ENCODE measurements at regions not wholly inside any gene's neighbourhood (a gene's known extent, or its start where the extent isn't known, plus 50 kb on each side); places are given as distances from the start of the nearest gene placed in this dataset.
"Not testable (repeated sequence)": the region's sequence is repeated elsewhere in the genome, so short reads cannot be mapped to it uniquely, and the experiment has no call there.

DNA sequence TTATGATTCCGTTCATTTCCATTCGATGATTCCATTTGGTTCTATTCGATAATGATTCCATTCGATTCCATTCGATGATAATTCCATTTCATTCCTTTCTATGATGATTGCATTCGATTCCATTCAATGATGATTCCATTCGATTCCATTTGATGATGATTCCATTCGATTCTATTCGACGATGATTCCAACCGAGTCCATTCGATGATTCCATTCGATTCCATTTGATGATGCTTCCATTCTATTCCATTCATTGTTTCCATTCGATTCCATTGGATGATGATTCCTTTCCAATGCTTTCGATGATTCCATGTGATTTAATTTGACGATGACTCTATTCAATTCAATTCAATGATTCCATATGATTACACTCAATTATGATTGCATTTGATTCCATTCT, 1093.5 kb downstream of the RPIA start:
- no peak for DNase-seq (ENCODE audit: low spot score)
- H2AFZ ChIP-seq (ENCODE audit: low read length), result no peak overlapping the region
- no peak overlapping the region for H2BK15ac ChIP-seq (ENCODE audit: low read length)
- no peak overlapping the region for H3K4me2 ChIP-seq (ENCODE audit: insufficient read depth, low read length, poor library complexity, severe bottlenecking)
- no peak overlapping the region for H2BK5ac ChIP-seq (ENCODE audit: low read length)
- H2BK12ac ChIP-seq (ENCODE audit: low read length), result no peak overlapping the region
- H3K27ac ChIP-seq (replicated peaks; ENCODE audit: low read length), result no peak overlapping the region
- H3K9ac ChIP-seq (ENCODE audit: low read depth, low read length, poor library complexity), result no peak overlapping the region
- H2BK120ac ChIP-seq (ENCODE audit: low read depth, low read length), result no peak overlapping the region
- H4K8ac ChIP-seq (ENCODE audit: low read depth, low read length), result no peak overlapping the region
- no peaks in the 10 kb centered on the region for H3K27me3 ChIP-seq (ENCODE audit: control insufficient read depth in 3 of 3, insufficient read depth in 3 of 3, low read depth in 1 of 3, low read length in 3 of 3)
- no peaks in the 10 kb centered on the region for H3K36me3 ChIP-seq (replicated peaks in 1 of 2; ENCODE audit: control insufficient read depth in 2 of 2, insufficient read depth in 2 of 2, low read length in 2 of 2)
- no peak overlapping the region for H4K91ac ChIP-seq (ENCODE audit: low read depth, low read length, poor library complexity)
- WGBS, 2 donors (ENCODE audit: extremely low coverage in 2 of 2, insufficient read length in 2 of 2, insufficient replicate concordance in 1 of 2), result no CpG with 5 or more reads among the region's 16 CpGs
- no peak overlapping the region for H3K18ac ChIP-seq (ENCODE audit: low read length)
- H2AK5ac ChIP-seq (ENCODE audit: low read depth, low read length), result no peak overlapping the region
- H3K23ac ChIP-seq (ENCODE audit: low read depth, low read length, poor library complexity), result no peak overlapping the region
- no peak overlapping the region for H3K14ac ChIP-seq (ENCODE audit: low read length)
- peaks cover 0 to 6% of the 10 kb centered on the region in 2 donors for H3K9me3 ChIP-seq (replicated peaks in 1 of 2; ENCODE audit: control insufficient read depth in 2 of 2, insufficient read depth in 1 of 2, low read depth in 1 of 2, low read length in 2 of 2)
- no peak overlapping the region for H3K4ac ChIP-seq (ENCODE audit: low read length)
- H3K4me3 ChIP-seq (ENCODE audit: low read length in 2 of 2), result no peak overlapping the region
- H3K79me1 ChIP-seq (ENCODE audit: low read depth, low read length), result no peaks in the 10 kb centered on the region
- H3K4me1 ChIP-seq (ENCODE audit: control insufficient read depth in 2 of 2, insufficient read depth in 1 of 2, low read depth in 1 of 2, low read length in 2 of 2), result no peaks in the 10 kb centered on the region

DNA sequence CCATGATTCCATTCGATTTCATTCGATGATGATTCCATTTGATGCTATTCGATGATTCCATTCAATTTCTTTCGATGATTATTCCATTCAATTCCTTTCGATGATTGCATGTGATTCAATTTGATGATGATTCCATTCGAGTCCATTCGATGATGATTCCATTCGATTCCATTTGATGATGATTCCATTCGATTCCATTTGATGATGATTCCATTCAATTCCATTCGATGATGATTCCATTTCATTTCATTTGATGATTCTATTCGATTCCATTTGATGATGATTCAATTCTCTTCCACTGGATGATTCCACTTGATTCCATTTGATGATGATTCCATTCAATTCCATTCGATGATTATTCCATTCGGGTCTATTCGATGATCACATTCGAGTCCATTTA, 1094.1 kb downstream of the RPIA start:
- not testable (repeated sequence) for H4K8ac ChIP-seq (ENCODE audit: low read depth, low read length); H3K4me1 ChIP-seq (ENCODE audit: control insufficient read depth in 2 of 2, insufficient read depth in 1 of 2, low read depth in 1 of 2, low read length in 2 of 2); H3K79me1 ChIP-seq (ENCODE audit: low read depth, low read length); H3K14ac ChIP-seq (ENCODE audit: low read length); H3K4me2 ChIP-seq (ENCODE audit: insufficient read depth, low read length, poor library complexity, severe bottlenecking); H3K9me3 ChIP-seq (replicated peaks in 1 of 2; ENCODE audit: control insufficient read depth in 2 of 2, insufficient read depth in 1 of 2, low read depth in 1 of 2, low read length in 2 of 2); H3K4me3 ChIP-seq (ENCODE audit: low read length in 2 of 2); H3K27ac ChIP-seq (replicated peaks; ENCODE audit: low read length); H3K18ac ChIP-seq (ENCODE audit: low read length); H3K23ac ChIP-seq (ENCODE audit: low read depth, low read length, poor library complexity); H2BK12ac ChIP-seq (ENCODE audit: low read length); H3K4ac ChIP-seq (ENCODE audit: low read length); H2BK15ac ChIP-seq (ENCODE audit: low read length); H2BK5ac ChIP-seq (ENCODE audit: low read length); H3K27me3 ChIP-seq (ENCODE audit: control insufficient read depth in 3 of 3, insufficient read depth in 3 of 3, low read depth in 1 of 3, low read length in 3 of 3); H3K36me3 ChIP-seq (replicated peaks in 1 of 2; ENCODE audit: control insufficient read depth in 2 of 2, insufficient read depth in 2 of 2, low read length in 2 of 2); H4K91ac ChIP-seq (ENCODE audit: low read depth, low read length, poor library complexity); H2AFZ ChIP-seq (ENCODE audit: low read length); H2AK5ac ChIP-seq (ENCODE audit: low read depth, low read length); H2BK120ac ChIP-seq (ENCODE audit: low read depth, low read length); DNase-seq (ENCODE audit: low spot score); H3K9ac ChIP-seq (ENCODE audit: low read depth, low read length, poor library complexity)
- no CpG with 5 or more reads among the region's 15 CpGs for WGBS, 2 donors (ENCODE audit: extremely low coverage in 2 of 2, insufficient read length in 2 of 2, insufficient replicate concordance in 1 of 2)

DNA sequence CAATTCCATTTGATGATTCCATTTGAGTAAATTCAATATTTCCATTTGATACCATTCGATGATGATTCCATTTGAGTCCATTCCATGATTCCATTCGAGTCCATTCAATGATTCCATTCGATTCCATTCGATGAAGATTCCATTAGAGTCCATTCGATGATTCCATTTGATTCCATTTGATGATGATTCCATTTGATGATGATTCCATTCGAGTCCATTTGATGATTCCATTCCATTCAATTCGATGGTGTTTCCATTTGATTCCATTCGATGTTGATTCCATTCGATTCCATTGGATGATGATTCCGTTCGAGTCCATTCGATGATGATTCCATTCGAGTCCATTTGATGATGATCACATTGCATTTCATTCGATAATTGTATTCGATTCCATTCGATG, 1095.2 kb downstream of the RPIA start:
- not testable (repeated sequence) for H3K14ac ChIP-seq (ENCODE audit: low read length); H3K36me3 ChIP-seq (replicated peaks in 1 of 2; ENCODE audit: control insufficient read depth in 2 of 2, insufficient read depth in 2 of 2, low read length in 2 of 2); H2BK5ac ChIP-seq (ENCODE audit: low read length); H3K4me2 ChIP-seq (ENCODE audit: insufficient read depth, low read length, poor library complexity, severe bottlenecking); H4K8ac ChIP-seq (ENCODE audit: low read depth, low read length); H3K4ac ChIP-seq (ENCODE audit: low read length); H3K4me3 ChIP-seq (ENCODE audit: low read length in 2 of 2); H2BK120ac ChIP-seq (ENCODE audit: low read depth, low read length); H2AFZ ChIP-seq (ENCODE audit: low read length); H2BK15ac ChIP-seq (ENCODE audit: low read length); H3K9ac ChIP-seq (ENCODE audit: low read depth, low read length, poor library complexity); H3K27ac ChIP-seq (replicated peaks; ENCODE audit: low read length); DNase-seq (ENCODE audit: low spot score); H2BK12ac ChIP-seq (ENCODE audit: low read length); H3K9me3 ChIP-seq (replicated peaks in 1 of 2; ENCODE audit: control insufficient read depth in 2 of 2, insufficient read depth in 1 of 2, low read depth in 1 of 2, low read length in 2 of 2); H4K91ac ChIP-seq (ENCODE audit: low read depth, low read length, poor library complexity); H3K4me1 ChIP-seq (ENCODE audit: control insufficient read depth in 2 of 2, insufficient read depth in 1 of 2, low read depth in 1 of 2, low read length in 2 of 2); H3K79me1 ChIP-seq (ENCODE audit: low read depth, low read length); H3K27me3 ChIP-seq (ENCODE audit: control insufficient read depth in 3 of 3, insufficient read depth in 3 of 3, low read depth in 1 of 3, low read length in 3 of 3); H3K18ac ChIP-seq (ENCODE audit: low read length); H2AK5ac ChIP-seq (ENCODE audit: low read depth, low read length); H3K23ac ChIP-seq (ENCODE audit: low read depth, low read length, poor library complexity)
- WGBS, 2 donors (ENCODE audit: extremely low coverage in 2 of 2, insufficient read length in 2 of 2, insufficient replicate concordance in 1 of 2), result no CpG with 5 or more reads among the region's 16 CpGs

DNA sequence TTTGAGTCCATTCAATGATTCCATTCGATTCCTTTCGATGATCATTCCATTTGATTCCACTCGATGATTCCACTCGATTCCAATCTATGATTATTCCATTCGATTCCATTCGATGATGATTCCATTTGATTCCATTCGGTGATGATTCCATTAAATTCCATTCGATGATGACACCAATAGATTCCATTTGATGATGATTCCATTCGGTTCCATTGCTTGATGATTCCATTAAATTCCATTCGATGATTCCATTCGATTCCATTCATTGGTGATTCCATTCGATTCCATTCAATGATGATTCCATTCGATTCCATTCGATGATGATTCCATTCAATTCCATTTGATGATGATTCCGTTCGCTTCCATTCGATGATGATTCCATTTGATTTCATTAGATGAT, 1104.1 kb downstream of the RPIA start:
- H3K36me3 ChIP-seq (replicated peaks in 1 of 2; ENCODE audit: control insufficient read depth in 2 of 2, insufficient read depth in 2 of 2, low read length in 2 of 2); H3K79me1 ChIP-seq (ENCODE audit: low read depth, low read length); H3K23ac ChIP-seq (ENCODE audit: low read depth, low read length, poor library complexity); H3K4me2 ChIP-seq (ENCODE audit: insufficient read depth, low read length, poor library complexity, severe bottlenecking); H4K8ac ChIP-seq (ENCODE audit: low read depth, low read length); H3K4me1 ChIP-seq (ENCODE audit: control insufficient read depth in 2 of 2, insufficient read depth in 1 of 2, low read depth in 1 of 2, low read length in 2 of 2); H3K14ac ChIP-seq (ENCODE audit: low read length); H2BK12ac ChIP-seq (ENCODE audit: low read length); H2BK120ac ChIP-seq (ENCODE audit: low read depth, low read length); H3K9me3 ChIP-seq (replicated peaks in 1 of 2; ENCODE audit: control insufficient read depth in 2 of 2, insufficient read depth in 1 of 2, low read depth in 1 of 2, low read length in 2 of 2); H3K18ac ChIP-seq (ENCODE audit: low read length); H3K4me3 ChIP-seq (ENCODE audit: low read length in 2 of 2); H3K27ac ChIP-seq (replicated peaks; ENCODE audit: low read length); H2BK15ac ChIP-seq (ENCODE audit: low read length); H2BK5ac ChIP-seq (ENCODE audit: low read length); DNase-seq (ENCODE audit: low spot score); H3K27me3 ChIP-seq (ENCODE audit: control insufficient read depth in 3 of 3, insufficient read depth in 3 of 3, low read depth in 1 of 3, low read length in 3 of 3); H3K4ac ChIP-seq (ENCODE audit: low read length); H3K9ac ChIP-seq (ENCODE audit: low read depth, low read length, poor library complexity); H2AFZ ChIP-seq (ENCODE audit: low read length); H2AK5ac ChIP-seq (ENCODE audit: low read depth, low read length); H4K91ac ChIP-seq (ENCODE audit: low read depth, low read length, poor library complexity): not testable (repeated sequence)
- WGBS, 2 donors (ENCODE audit: extremely low coverage in 2 of 2, insufficient read length in 2 of 2, insufficient replicate concordance in 1 of 2), result no CpG with 5 or more reads among the region's 17 CpGs
